ENCODE measurements at regions not wholly inside any gene's neighbourhood (a gene's known extent, or its start where the extent isn't known, plus 50 kb on each side); places are given as distances from the start of the nearest gene placed in this dataset.

GRCh38 chr1:170284016-170284415 lies 138.3 kb downstream of the NTMT2 start:
- Mint-ChIP-seq H3K4me1 (no peaks in the 10 kb centered on the region), H3K27ac (no peak overlapping the region), H3K27me3 (no peaks in the 10 kb centered on the region), H3K4me3 (no peak overlapping the region), H3K9me3 (ENCODE audit: insufficient read depth) (no peaks in the 10 kb centered on the region)
- intact Hi-C loops (cut with micrococcal nuclease), result no loop called here
- Histone ChIP-seq H3K9me3 (ENCODE audit: control extremely low read depth in 1 of 3, control insufficient read depth in 2 of 3, insufficient read depth in 1 of 3, low read length in 2 of 3) (peaks cover 0 to 2% (median 0%) of the 10 kb centered on the region in 3 donors), H3K36me3 (replicated peaks in 1 of 2; ENCODE audit: control extremely low read depth in 1 of 2, control insufficient read depth in 1 of 2, extremely low read depth in 1 of 2, insufficient read depth in 2 of 2, low read length in 1 of 2) (no peaks in the 10 kb centered on the region), H3K27ac (ENCODE audit: low read length in 2 of 2) (no peak overlapping the region), H3K79me2 (ENCODE audit: control insufficient read depth, insufficient read depth, low read length) (no peaks in the 10 kb centered on the region), H3K4me1 (ENCODE audit: control insufficient read depth in 2 of 2, insufficient read depth in 2 of 2, low read length in 2 of 2) (no peaks in the 10 kb centered on the region), H3K27me3 (replicated peaks in 1 of 4; ENCODE audit: control extremely low read depth in 1 of 4, control insufficient read depth in 3 of 4, insufficient read depth in 4 of 4, low read length in 3 of 4) (no peaks in the 10 kb centered on the region), H4K20me1 (ENCODE audit: control insufficient read depth, insufficient read depth, low read length, poor library complexity, severe bottlenecking) (no peaks in the 10 kb centered on the region), H2AFZ (ENCODE audit: insufficient read depth, low read depth, low read length, poor library complexity, severe bottlenecking) (no peak overlapping the region), H3K9ac (ENCODE audit: low read length) (no peak overlapping the region), H3K4me3 (ENCODE audit: control extremely low read depth in 1 of 5, extremely low read depth in 1 of 5, insufficient read depth in 1 of 5, low read depth in 2 of 5, low read length in 4 of 5) (no peak overlapping the region), H3K4me2 (replicated peaks; ENCODE audit: low read depth, low read length, poor library complexity, severe bottlenecking) (no peak overlapping the region)
- ChIA-PET CTCF (no interaction called here), POLR2A (no interaction called here)
- no CpG with 5 or more reads among the region's 3 CpGs for WGBS (ENCODE audit: insufficient coverage)
- ATAC-seq (ENCODE audit: low read depth), result no peak
- TF ChIP-seq EZH2 (IDR thresholded peaks at IDR 0.05; ENCODE audit: borderline replicate concordance, insufficient read depth, low read depth, low read length, poor library complexity, severe bottlenecking), result no peak
- no peak for TF ChIP-seq CTCF (IDR thresholded peaks at IDR 0.05)
- no peak for DNase-seq

- intact Hi-C loops (cut with micrococcal nuclease), result no loop called here
- POLR2A ChIA-PET, result no interaction called here
- H3K9me3 ChIP-seq (ENCODE audit: control extremely low read depth in 1 of 3, control insufficient read depth in 2 of 3, insufficient read depth in 1 of 3, low read length in 2 of 3), result peaks cover 0 to 2% (median 0%) of the 10 kb centered on the region in 3 donors
- H3K27me3 Mint-ChIP-seq, result no peaks in the 10 kb centered on the region
- H3K4me1 ChIP-seq (ENCODE audit: control insufficient read depth in 2 of 2, insufficient read depth in 2 of 2, low read length in 2 of 2), result no peaks in the 10 kb centered on the region
- H3K9ac ChIP-seq (ENCODE audit: low read length), result no peak overlapping the region
- no peaks in the 10 kb centered on the region for H4K20me1 ChIP-seq (ENCODE audit: control insufficient read depth, insufficient read depth, low read length, poor library complexity, severe bottlenecking)
- H3K4me3 ChIP-seq (ENCODE audit: control extremely low read depth in 1 of 5, extremely low read depth in 1 of 5, insufficient read depth in 1 of 5, low read depth in 2 of 5, low read length in 4 of 5), result no peak overlapping the region
- no peaks in the 10 kb centered on the region for H3K36me3 ChIP-seq (replicated peaks in 1 of 2; ENCODE audit: control extremely low read depth in 1 of 2, control insufficient read depth in 1 of 2, extremely low read depth in 1 of 2, insufficient read depth in 2 of 2, low read length in 1 of 2)
- H3K9me3 Mint-ChIP-seq (ENCODE audit: insufficient read depth), result no peaks in the 10 kb centered on the region
- H3K4me2 ChIP-seq (replicated peaks; ENCODE audit: low read depth, low read length, poor library complexity, severe bottlenecking), result no peak overlapping the region
- no peak overlapping the region for H3K27ac ChIP-seq (ENCODE audit: low read length in 2 of 2)
- H3K27ac Mint-ChIP-seq, result no peak overlapping the region
- no peaks in the 10 kb centered on the region for H3K27me3 ChIP-seq (replicated peaks in 1 of 4; ENCODE audit: control extremely low read depth in 1 of 4, control insufficient read depth in 3 of 4, insufficient read depth in 4 of 4, low read length in 3 of 4)
- DNase-seq, result no peak
- 71% methylated on average over 1 of the region's 7 CpGs for WGBS (ENCODE audit: insufficient coverage)
- H3K4me1 Mint-ChIP-seq, result no peaks in the 10 kb centered on the region
- no peaks in the 10 kb centered on the region for H3K79me2 ChIP-seq (ENCODE audit: control insufficient read depth, insufficient read depth, low read length)
- CTCF ChIA-PET, result no interaction called here
- H3K4me3 Mint-ChIP-seq, result no peak overlapping the region
- H2AFZ ChIP-seq (ENCODE audit: insufficient read depth, low read depth, low read length, poor library complexity, severe bottlenecking), result no peak overlapping the region
- ATAC-seq (ENCODE audit: low read depth), result no peak
- no peak for TF ChIP-seq EZH2 (IDR thresholded peaks at IDR 0.05; ENCODE audit: borderline replicate concordance, insufficient read depth, low read depth, low read length, poor library complexity, severe bottlenecking)
- no peak for TF ChIP-seq CTCF (IDR thresholded peaks at IDR 0.05)
Measured at GRCh38 chr1:170284512-170284911, 138.8 kb downstream of the NTMT2 start.

All from B cell (primary cell).